GM18508 (cell line): ENCODE measurements at regions not wholly inside any gene's neighbourhood (a gene's known extent, or its start where the extent isn't known, plus 50 kb on each side); places are given as distances from the start of the nearest gene placed in this dataset.
"Not testable (repeated sequence)": the region's sequence is repeated elsewhere in the genome, so short reads cannot be mapped to it uniquely, and the experiment has no call there.

ENCODE experiments used
- ATAC-seq: cut with Tn5 transposase; IDR thresholded peaks from one replicate; pipeline ENCODE4 v1.9.1; 2021; ENCODE audit warnings: moderate number of reproducible peaks; ENCODE audit not compliant: insufficient read depth, unreplicated experiment

DNA sequence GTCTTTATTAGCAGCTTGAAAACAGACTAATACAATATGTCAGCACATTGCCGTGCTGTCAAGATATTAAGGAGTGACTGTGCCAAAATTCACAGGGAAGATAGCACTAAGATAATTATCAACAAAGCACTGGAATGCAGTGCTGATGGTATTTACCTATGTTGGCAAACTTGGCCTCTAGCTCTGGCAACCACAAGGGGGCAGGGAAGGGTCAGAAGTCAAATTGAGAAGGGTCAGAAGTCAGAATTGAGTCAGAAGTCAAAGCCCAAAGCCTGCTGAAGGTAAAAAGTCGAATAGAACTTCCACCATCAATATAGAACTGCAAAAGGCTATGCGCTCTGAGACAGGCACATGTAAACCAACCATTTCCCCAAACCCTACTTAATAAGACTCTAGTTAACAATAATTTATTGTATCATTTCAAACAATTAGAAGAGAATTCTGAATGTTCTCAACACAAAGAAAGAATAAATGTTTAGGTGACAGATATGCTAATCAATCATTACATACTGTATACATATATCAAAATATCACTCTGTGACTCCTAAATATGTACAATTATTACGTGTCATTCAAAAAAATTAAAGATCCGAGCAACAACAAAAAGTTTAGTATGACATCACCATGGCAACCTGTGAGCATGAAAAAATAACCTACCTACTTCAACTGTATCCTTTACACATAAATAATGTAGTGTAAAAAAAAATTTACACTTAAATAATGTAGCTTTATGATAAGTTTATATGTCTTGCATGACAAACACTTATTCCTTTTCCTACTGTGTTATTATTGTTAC lies 916.1 kb downstream of the KCNJ2 start:
- no peak for ATAC-seq

DNA sequence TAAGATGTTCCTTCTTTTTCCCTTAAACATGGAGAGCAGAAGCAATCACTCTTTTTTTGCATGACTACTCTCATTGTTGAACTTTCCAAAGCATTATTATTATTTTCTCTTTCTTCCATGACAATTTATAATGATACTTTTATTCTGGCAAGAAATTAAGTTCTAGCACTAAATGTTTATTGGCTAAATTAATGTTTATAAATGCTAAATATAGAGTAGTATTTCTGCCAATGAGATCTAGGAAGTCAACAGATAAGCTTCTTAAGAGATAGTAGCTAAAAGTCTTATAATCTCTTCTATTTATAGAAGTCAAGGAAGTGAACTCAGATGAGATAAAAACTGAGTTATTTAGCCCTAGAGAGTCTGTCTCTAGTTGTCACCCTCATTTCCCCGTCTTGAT lies 920.1 kb downstream of the KCNJ2 start:
- no peak for ATAC-seq

DNA sequence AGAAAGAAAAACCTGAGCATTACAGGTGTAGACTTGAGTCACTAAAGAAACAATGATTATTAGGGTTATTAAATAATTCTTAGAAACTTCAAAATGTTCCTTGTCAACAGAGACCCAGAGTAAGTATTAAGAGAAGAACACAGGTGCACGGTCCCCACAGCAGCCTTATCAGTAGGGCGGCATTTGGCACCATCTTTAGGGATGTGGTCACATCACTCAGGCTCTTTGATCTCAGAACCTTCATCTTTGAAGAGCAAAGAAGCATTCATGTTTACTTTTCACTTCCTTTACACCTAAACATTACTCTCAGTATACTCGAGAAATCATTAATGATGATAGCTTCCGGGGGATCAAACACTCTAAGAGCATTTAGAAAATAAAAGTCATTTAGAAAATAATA lies 928.7 kb downstream of the KCNJ2 start:
- no peak for ATAC-seq

GRCh38 chr17:71099003-71099714 lies 929.8 kb downstream of the KCNJ2 start:
- ATAC-seq: no peak

DNA sequence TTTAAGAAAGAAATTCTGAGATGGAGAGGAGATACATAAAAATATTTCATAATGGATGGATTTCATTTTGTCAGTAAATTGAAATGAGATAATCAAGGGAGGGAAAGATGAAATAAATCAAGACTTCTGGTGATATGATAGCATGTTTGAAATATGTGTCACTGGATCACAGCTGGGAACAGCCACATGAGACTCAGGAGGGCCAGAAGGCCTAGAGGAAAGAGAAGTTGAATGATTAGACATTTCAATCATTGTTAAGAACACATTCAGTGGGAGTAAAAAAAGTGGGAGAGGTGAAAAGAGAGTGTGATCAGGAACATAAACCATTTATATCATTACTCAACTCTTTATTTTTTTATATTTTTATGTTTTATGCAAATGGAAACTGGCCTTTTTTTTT lies 933.4 kb downstream of the KCNJ2 start:
- ATAC-seq: no peak

GRCh38 chr17:71104225-71104624 lies 934.9 kb downstream of the KCNJ2 start:
- ATAC-seq: no peak

DNA sequence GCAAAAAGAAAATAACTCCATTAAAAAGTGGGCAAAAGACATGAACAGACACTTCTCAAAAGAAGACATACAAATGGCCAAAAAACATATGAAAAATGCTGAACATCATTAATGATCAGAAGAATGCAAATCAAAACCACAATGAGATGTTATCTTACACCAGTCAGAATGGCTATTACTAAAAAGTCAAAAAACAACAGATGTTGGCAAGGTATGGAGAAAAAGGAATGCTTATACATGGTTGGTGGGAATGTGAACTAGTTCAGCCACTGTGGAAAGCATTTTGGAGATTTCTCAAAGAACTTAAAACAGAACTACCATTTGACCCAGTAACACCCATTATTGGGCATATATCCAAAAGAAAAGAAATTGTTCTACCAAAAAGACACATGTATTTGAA lies 936.7 kb downstream of the KCNJ2 start:
- ATAC-seq: not testable (repeated sequence)

- ATAC-seq: no peak
Observed at GRCh38 chr17:71107136-71107535, 937.8 kb downstream of the KCNJ2 start.

- ATAC-seq: no peak
Observed at GRCh38 chr17:71109697-71110096, 940.4 kb downstream of the KCNJ2 start.

GRCh38 chr17:71110326-71110725 lies 941.0 kb downstream of the KCNJ2 start:
- no peak for ATAC-seq

GRCh38 chr17:71111460-71111859 lies 942.1 kb downstream of the KCNJ2 start:
- no peak for ATAC-seq

GRCh38 chr17:71111934-71112333 lies 942.6 kb downstream of the KCNJ2 start:
- no peak for ATAC-seq

- ATAC-seq: no peak
Observed at GRCh38 chr17:71113347-71113746, 944.0 kb downstream of the KCNJ2 start.

GRCh38 chr17:71114911-71115668 lies 945.8 kb downstream of the KCNJ2 start:
- no peak for ATAC-seq

DNA sequence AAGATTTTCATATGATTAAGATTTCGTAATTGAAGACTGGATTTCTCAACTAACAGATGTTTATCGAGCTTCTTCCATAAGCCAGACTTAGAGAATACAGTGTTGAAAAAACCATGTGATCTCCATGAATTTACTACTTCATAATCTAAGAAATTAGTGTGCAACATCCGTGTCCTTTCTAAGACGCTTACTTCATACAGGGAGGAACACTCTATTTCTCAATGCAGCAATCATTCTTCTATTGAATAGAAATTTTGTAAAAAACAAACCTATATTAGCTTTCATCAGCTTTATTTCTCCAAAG lies 946.3 kb downstream of the KCNJ2 start:
- no peak for ATAC-seq

DNA sequence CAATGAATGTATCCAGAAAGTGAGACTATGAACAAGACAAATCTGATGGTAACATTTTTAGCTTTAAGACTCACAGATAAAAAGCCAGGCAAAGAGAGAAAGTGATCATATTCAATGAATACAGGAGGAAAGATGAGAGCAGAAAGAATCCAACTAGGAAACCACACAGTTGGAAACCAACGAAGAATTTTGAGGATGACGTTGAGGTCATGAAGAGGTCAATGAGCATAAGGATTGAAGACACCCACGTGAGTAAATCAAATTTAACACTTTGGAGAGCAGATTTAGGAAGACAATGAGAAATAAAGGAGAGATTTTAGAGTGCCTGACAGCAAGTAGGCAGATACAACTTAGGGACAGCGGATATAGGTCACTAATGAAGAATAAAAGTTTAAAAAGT lies 948.1 kb downstream of the KCNJ2 start:
- ATAC-seq: no peak

GRCh38 chr17:71118039-71118438 lies 948.7 kb downstream of the KCNJ2 start:
- ATAC-seq: no peak

- no peak for ATAC-seq
Observed at GRCh38 chr17:71127416-71127815, 958.1 kb downstream of the KCNJ2 start.

DNA sequence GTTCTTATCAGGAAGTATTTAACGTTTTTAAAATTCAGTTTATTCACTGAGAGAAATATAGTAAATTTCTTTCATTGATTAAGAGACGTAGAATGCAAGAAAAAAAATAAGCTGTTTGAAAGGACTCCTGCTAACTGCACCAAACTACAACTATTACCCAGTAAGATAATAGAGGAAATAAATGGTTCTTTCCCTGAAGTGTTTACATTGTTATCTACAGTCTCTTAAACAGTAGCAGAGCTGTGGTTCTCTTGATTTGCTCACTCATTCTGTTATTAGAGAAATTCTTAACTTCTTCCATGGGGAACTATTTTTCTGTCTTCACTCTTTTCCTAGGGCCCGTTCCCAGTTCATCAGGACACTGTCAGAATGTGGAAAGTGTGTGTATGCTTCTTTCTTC lies 973.0 kb downstream of the KCNJ2 start:
- no peak for ATAC-seq

GRCh38 chr17:71145486-71145885 lies 975.3 kb upstream of the SOX9 start:
- ATAC-seq: no peak

GRCh38 chr17:71147906-71148305 lies 972.9 kb upstream of the SOX9 start:
- ATAC-seq: no peak
